A673 (cell line): ENCODE measurements at regions not wholly inside any gene's neighbourhood (a gene's known extent, or its start where the extent isn't known, plus 50 kb on each side); places are given as distances from the start of the nearest gene placed in this dataset.

Experiments used
- CTCF ChIP-seq: fragments of 300-800, 200-600 bp; sonication (generic); conservative IDR thresholded peaks from 2 replicates; pipeline ENCODE4 v1.5.1; 2017; ENCODE audit warnings: low read depth, mild to moderate bottlenecking, antibody characterized with exemption, low read length, moderate library complexity, mixed read lengths
- EZH2 ChIP-seq: fragments of 200-600 bp; sonication (generic); IDR thresholded peaks from 2 replicates; pipeline ENCODE4 v1.6.1; 2017; ENCODE audit warnings: borderline replicate concordance, low read depth, mild to moderate bottlenecking, mixed read lengths, antibody characterized with exemption, low read length; ENCODE audit not compliant: poor library complexity, severe bottlenecking

- TF ChIP-seq CTCF (no peak), EZH2 (no peak)
Observed at GRCh38 chr12:126726481-126727217, 1540.3 kb upstream of the TMEM132C start.
